Heart left ventricle (tissue), 16 donors: ENCODE measurements at regions not wholly inside any gene's neighbourhood (a gene's known extent, or its start where the extent isn't known, plus 50 kb on each side); places are given as distances from the start of the nearest gene placed in this dataset.

Experiments used
- ATAC-seq, 4 donors: fragments of 200-7000 bp; cut with Tn5 transposase; one replicate each; pipeline ENCODE4 v1.9.1; 2020 to 2022; ENCODE audit warnings: moderate library complexity in 4 of 4, mild to moderate bottlenecking in 3 of 4, moderate number of reproducible peaks in 1 of 4
- DNase-seq, 5 donors: peaks; one replicate each; pipeline ENCODE4 v3.0.0-alpha.2; 2020
- H3K27ac ChIP-seq, 12 donors: fragments of 200-600 bp; sonication (generic) in 4 of 12; one replicate each; pipeline versions ENCODE4 v1.5.0 to v1.8.0; 2016 to 2022; ENCODE audit warnings: mild to moderate bottlenecking in 2 of 12
- H3K27me3 ChIP-seq, 9 donors: fragments of 200-600 bp; sonication (generic) in 2 of 9; one replicate each; pipeline versions ENCODE4 v1.5.1 to v1.8.0; 2016 to 2022; ENCODE audit warnings: mild to moderate bottlenecking in 3 of 9
- H3K36me3 ChIP-seq, 9 donors: fragments of 200-600 bp; sonication (generic) in 2 of 9; one replicate each; pipeline versions ENCODE4 v1.5.0 to v1.8.0; 2018 to 2022; ENCODE audit warnings: mild to moderate bottlenecking in 2 of 9
- H3K4me1 ChIP-seq, 12 donors: fragments of 200-600 bp; sonication (generic) in 4 of 12; one replicate each; pipeline versions ENCODE4 v1.5.0 to v1.8.0; 2016 to 2022; ENCODE audit warnings: mild to moderate bottlenecking in 3 of 12
- H3K4me3 ChIP-seq, 12 donors: fragments of 200-600 bp; sonication (generic) in 4 of 12; one replicate each; pipeline versions ENCODE4 v1.5.0 to v1.8.0; 2017 to 2022; ENCODE audit warnings: mild to moderate bottlenecking in 9 of 12, moderate library complexity in 4 of 12
- H3K9me3 ChIP-seq, 12 donors: fragments of 200-600 bp; sonication (generic) in 4 of 12; one replicate each; pipeline versions ENCODE4 v1.5.0 to v1.8.0; 2016 to 2022; ENCODE audit warnings: mild to moderate bottlenecking in 1 of 12
- CTCF ChIP-seq, 12 donors: fragments of 200-600 bp; sonication (generic) in 4 of 12; IDR thresholded peaks; one replicate each; pipeline versions ENCODE4 v1.5.0 to v1.8.0; 2018 to 2022; ENCODE audit warnings: antibody characterized with exemption in 12 of 12, mild to moderate bottlenecking in 5 of 12
- POLR2A ChIP-seq, 2 donors: fragments of 450-650 bp; IDR thresholded peaks; one replicate each; pipeline ENCODE4 v1.6.1; 2017; ENCODE audit warnings: antibody characterized with exemption in 2 of 2, mild to moderate bottlenecking in 2 of 2, moderate library complexity in 2 of 2
- WGBS, 4 donors: extraction: QIAGEN DNeasy Blood & Tissue Kit in 2 of 4; methylation state at CpG; one replicate each; pipeline versions ENCODE4 v1.1.5 to v1.1.7; 2013 to 2018; 5-methylcytosine and 5-hydroxymethylcytosine counted together
- intact Hi-C, 10 donors: fragments of 100-400 bp; cut with DNase I; formaldehyde crosslinking; loops; one replicate each; pipeline versions ENCODE4 v1.11.1 to v1.14.2; 2022
- donor health status: ischemic (EF 13 %, LVEDD 7.1; RV severe dilation, severe dysfunction).
- donor health status: healthy with polysubstance abuse.
- donor health status: DM: no; HTN: yes; CAD: no.
- donor health status: DM: no; HTN: no; CAD: no.
- donor health status: ischemic (EF 25% LVEDD 6.9; RV normal size, moderate dysfunction).
- donor health status: ischemic (EF 25% LVEDD 5.7; RV mildly dilated, moderate dysfunction).
- donor health status: healthy.
- donor health status: DM: yes; HTN: yes; CAD: no.
- donor health status: ischemic (EF 35%, LVEDD 5.7; RV mildly dilated, moderate dysfunction).
- donor health status: nonischemic (EF 11% LVEDD 7.7; RV severe dilation, severe dysfunction).
- donor health status: DM: yes; HTN: yes; CAD: no.
- donor health status: PGD.
- donor health status: ischemic (EF 29% LVEDD 5.4; RV normal size, mild dysfunction).
- donor health status: nonischemic (EF 23%, LVEDD 6.1; RV moderate dilation, normal function).

- Histone ChIP-seq H3K27me3 (no peaks in the 10 kb centered on the region), H3K27ac (peak overlapping the region in 11 of 12 donors; percentile 42 to 79 (median 66)), H3K4me1 (peaks cover 0 to 21% (median 9%) of the 10 kb centered on the region in 12 donors), H3K9me3 (peaks cover 0 to 10% (median 0%) of the 10 kb centered on the region in 12 donors), H3K4me3 (peak overlapping the region in 10 of 12 donors; percentile 3 to 51 (median 34)), H3K36me3 (no peaks in the 10 kb centered on the region)
- 57 to 66% (median 62%) methylated on average over 13 to 16 of the region's 16 CpGs for WGBS, 4 donors
- DNase-seq (no peak), ATAC-seq (peak; percentile 21 to 71 (median 56))
- intact Hi-C loops, result no loop called here
- TF ChIP-seq CTCF (IDR thresholded peaks at IDR 0.05) (no peak), POLR2A (IDR thresholded peaks at IDR 0.05) (no peak)
These were observed 85.8 kb upstream of the NDUFV2 start for GRCh38 chr18:9016633-9017166.

DNA sequence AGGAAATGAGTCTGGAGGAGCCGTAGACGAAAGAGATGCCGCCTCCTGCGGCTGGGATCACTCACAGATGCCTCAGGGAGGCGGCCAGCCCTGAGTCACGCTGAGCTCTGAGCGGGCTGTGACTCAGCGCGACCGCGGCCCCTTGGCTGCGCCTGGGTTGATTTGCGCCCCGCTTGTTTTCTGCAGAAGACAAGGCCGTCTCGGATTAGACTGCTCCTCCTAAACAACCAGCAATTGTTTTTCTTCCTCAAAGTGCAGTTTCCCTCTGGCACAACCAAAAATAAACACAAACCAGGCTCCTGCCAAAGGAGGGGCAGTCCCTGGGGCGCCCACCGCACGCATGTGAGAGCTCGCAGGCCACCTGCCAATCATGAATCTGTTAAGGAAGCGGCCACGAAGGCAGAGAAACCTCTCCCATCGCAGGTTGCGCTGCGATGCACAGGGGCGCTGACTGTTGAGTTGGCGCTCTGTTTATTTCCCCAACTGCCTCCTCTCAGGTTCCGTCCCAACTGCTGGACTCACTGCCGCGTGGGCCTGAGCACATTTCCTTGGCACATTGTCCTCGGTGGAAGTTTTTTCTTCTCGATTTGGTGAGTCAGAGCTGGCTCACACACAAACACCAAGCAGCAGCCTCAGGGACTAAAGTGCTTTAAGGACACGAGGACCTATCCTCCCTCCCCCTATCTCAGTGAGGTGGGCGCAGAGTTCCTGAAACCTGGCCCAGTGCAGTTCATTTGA, 85.2 kb upstream of the NDUFV2 start:
- TF ChIP-seq POLR2A (IDR thresholded peaks at IDR 0.05) (no peak), CTCF (IDR thresholded peaks at IDR 0.05) (peak in 1 of 12 donors; percentile 7)
- H3K9me3 ChIP-seq, result peaks cover 0 to 10% (median 0%) of the 10 kb centered on the region in 12 donors

DNA sequence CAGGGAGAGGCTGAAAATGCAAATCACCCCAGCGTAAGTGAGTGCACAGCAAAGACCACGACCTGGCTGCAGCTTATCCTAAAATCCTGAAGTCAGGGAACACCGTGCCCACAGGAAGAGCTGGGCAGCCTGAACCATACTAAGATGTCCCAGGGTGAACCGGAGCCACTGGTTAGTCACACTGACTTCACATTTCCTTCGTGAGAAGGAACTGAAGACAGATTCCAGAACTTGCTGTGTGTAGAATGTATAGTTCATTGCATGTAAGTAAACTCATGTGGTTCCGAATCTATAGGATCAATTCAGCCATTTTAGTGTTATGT, 84.6 kb upstream of the NDUFV2 start:
- no peaks in the 10 kb centered on the region for H3K27me3 ChIP-seq
- peaks cover 0 to 10% (median 0%) of the 10 kb centered on the region in 12 donors for H3K9me3 ChIP-seq
- peak overlapping the region in 1 of 12 donors; percentile 48 for H3K4me3 ChIP-seq
- intact Hi-C loops, result no loop called here
- ATAC-seq, result peak in 3 of 4 donors; percentile 28 to 31 (median 30)
- no peak for DNase-seq
- H3K36me3 ChIP-seq, result no peaks in the 10 kb centered on the region
- WGBS, 4 donors, result 44 to 68% (median 57%) methylated on average over 5 to 6 of the region's 6 CpGs
- TF ChIP-seq CTCF (IDR thresholded peaks at IDR 0.05), result no peak
- TF ChIP-seq POLR2A (IDR thresholded peaks at IDR 0.05), result no peak
- H3K27ac ChIP-seq, result peak overlapping the region in 6 of 12 donors; percentile 54 to 79 (median 72)
- peaks cover 0 to 27% (median 11%) of the 10 kb centered on the region in 12 donors for H3K4me1 ChIP-seq

More for the DNA sequence above, 85.2 kb upstream of the NDUFV2 start:
- DNase-seq (peak; percentile 59 to 89 (median 80)), ATAC-seq (peak; percentile 87 to 98 (median 96))
- intact Hi-C loops, result no loop called here
- Histone ChIP-seq H3K27ac (peak overlapping the region in 11 of 12 donors; percentile 42 to 79 (median 66)), H3K4me3 (peak overlapping the region in 10 of 12 donors; percentile 3 to 51 (median 34)), H3K4me1 (peaks cover 0 to 22% (median 9%) of the 10 kb centered on the region in 12 donors), H3K27me3 (no peaks in the 10 kb centered on the region), H3K36me3 (no peaks in the 10 kb centered on the region)
- WGBS, 4 donors, result 16 to 30% (median 21%) methylated on average over 25 to 34 of the region's 34 CpGs

DNA sequence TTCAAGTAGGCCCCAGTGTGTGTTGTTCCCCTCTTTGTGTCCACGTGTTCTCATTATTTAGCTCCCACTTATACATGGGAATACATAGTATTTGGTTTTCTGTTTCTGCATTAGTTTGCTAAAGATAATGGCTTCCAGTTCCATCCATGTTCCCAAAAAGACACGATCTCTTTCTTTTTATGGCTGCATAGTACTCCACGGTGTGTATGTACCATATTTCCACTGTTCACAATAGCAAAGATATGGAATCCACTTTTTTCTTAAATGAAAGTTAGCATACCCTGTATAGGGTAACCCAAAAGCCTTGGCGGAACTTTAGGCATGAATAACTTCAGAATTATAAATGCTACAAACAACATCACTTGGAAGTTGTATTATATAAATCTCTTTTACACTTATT, 83.4 kb upstream of the NDUFV2 start:
- Histone ChIP-seq H3K4me3 (no peak overlapping the region), H3K27ac (no peak overlapping the region), H3K36me3 (no peaks in the 10 kb centered on the region), H3K27me3 (no peaks in the 10 kb centered on the region), H3K4me1 (peaks cover 0 to 28% (median 11%) of the 10 kb centered on the region in 12 donors), H3K9me3 (peaks cover 0 to 10% (median 0%) of the 10 kb centered on the region in 12 donors)
- intact Hi-C loops, result no loop called here
- TF ChIP-seq CTCF (IDR thresholded peaks at IDR 0.05), result no peak
- no peak for TF ChIP-seq POLR2A (IDR thresholded peaks at IDR 0.05)
- ATAC-seq (no peak), DNase-seq (no peak)
- WGBS, 4 donors, result 97 to 100% (median 99%) methylated on average over 4 of the region's 4 CpGs
